OCI-LY1 (cell line): ENCODE measurements at regions not wholly inside any gene's neighbourhood (a gene's known extent, or its start where the extent isn't known, plus 50 kb on each side); places are given as distances from the start of the nearest gene placed in this dataset.

ENCODE experiments used
- H2AFZ ChIP-seq: fragments of 200-600 bp; sonication (generic), shearing (Covaris generic); 2 replicates; pipeline ENCODE4 v1.6.0; 2014; ENCODE audit warnings: antibody characterized with exemption, mild to moderate bottlenecking, low read length
- H3F3A ChIP-seq: fragments of 200-600 bp; sonication (generic), shearing (Covaris generic); 2 replicates; pipeline ENCODE4 v1.6.0; 2014; ENCODE audit warnings: mild to moderate bottlenecking, antibody characterized with exemption, low read length, moderate library complexity; ENCODE audit not compliant: insufficient read depth
- H3K27ac ChIP-seq: fragments of 200-600 bp; sonication (generic); 2 replicates; pipeline ENCODE4 v1.5.1; 2014; ENCODE audit warnings: low read length, mixed run types, mild to moderate bottlenecking, low read depth; ENCODE audit not compliant: poor library complexity, severe bottlenecking
- H3K27me3 ChIP-seq: fragments of 200-600 bp; sonication (generic); 2 replicates; pipeline ENCODE4 v1.6.0; 2014; ENCODE audit warnings: antibody characterized with exemption, mild to moderate bottlenecking, low read length, moderate library complexity; ENCODE audit not compliant: insufficient read depth
- H3K36me3 ChIP-seq: fragments of 200-600 bp; sonication (generic); 2 replicates; pipeline ENCODE4 v1.6.1; 2014; ENCODE audit warnings: mild to moderate bottlenecking, antibody characterized with exemption, low read length, moderate library complexity, mixed read lengths; ENCODE audit not compliant: insufficient read depth
- H3K4me1 ChIP-seq: fragments of 200-600 bp; sonication (generic); 2 replicates; pipeline ENCODE4 v1.5.1; 2014; ENCODE audit warnings: mild to moderate bottlenecking, low read length, moderate library complexity; ENCODE audit not compliant: insufficient read depth, severe bottlenecking
- H3K4me2 ChIP-seq: fragments of 200-600 bp; sonication (generic), shearing (Covaris generic); 2 replicates; pipeline ENCODE4 v1.6.1; 2014; ENCODE audit warnings: low read length
- H3K4me3 ChIP-seq: fragments of 200-600 bp; sonication (generic); 2 replicates; pipeline ENCODE4 v1.5.1; 2014; ENCODE audit warnings: low read length, low read depth, mild to moderate bottlenecking, mixed read lengths; ENCODE audit not compliant: poor library complexity, severe bottlenecking
- H3K79me2 ChIP-seq: fragments of 200-600 bp; shearing (Covaris generic); 2 replicates; pipeline ENCODE4 v1.6.1; 2016; ENCODE audit warnings: mixed run types, low read length, mixed read lengths; ENCODE audit not compliant: insufficient read depth
- H3K9ac ChIP-seq: fragments of 200-600 bp; sonication (generic), shearing (Covaris generic); 2 replicates; pipeline ENCODE4 v1.6.1; 2014; ENCODE audit warnings: mild to moderate bottlenecking, low read length, mixed read lengths
- H3K9me2 ChIP-seq: fragments of 200-600 bp; sonication (generic), shearing (Covaris generic); 2 replicates; pipeline ENCODE4 v1.6.1; 2014; ENCODE audit warnings: low read depth, mild to moderate bottlenecking, low read length, mixed read lengths
- H3K9me3 ChIP-seq: fragments of 200-600 bp; shearing (Covaris generic); 2 replicates; pipeline ENCODE4 v1.6.1; 2014; ENCODE audit warnings: low read length, mixed read lengths
- H4K20me1 ChIP-seq: fragments of 200-600 bp; sonication (generic), shearing (Covaris generic); 2 replicates; pipeline ENCODE4 v1.6.0; 2016; ENCODE audit warnings: mild to moderate bottlenecking, low read length; ENCODE audit not compliant: insufficient read depth
- CTCF ChIP-seq: fragments of 200-600 bp; sonication (generic), shearing (Covaris generic); IDR thresholded peaks from 2 replicates; pipeline ENCODE4 v1.5.1; 2017; ENCODE audit warnings: mild to moderate bottlenecking, antibody characterized with exemption, low read length, moderate library complexity, mixed read lengths
- EZH2 ChIP-seq: fragments of 200-600 bp; sonication (generic), shearing (Covaris generic); IDR thresholded peaks from 2 replicates; pipeline ENCODE4 v1.8.0; 2017; ENCODE audit warnings: borderline replicate concordance, mixed run types, mild to moderate bottlenecking, antibody characterized with exemption, low read length, moderate library complexity, mixed read lengths

- Histone ChIP-seq H3K79me2 (no peaks in the 10 kb centered on the region), H3K9ac (no peak overlapping the region), H2AFZ (no peak overlapping the region), H3K9me2 (no peaks in the 10 kb centered on the region), H3K4me1 (no peaks in the 10 kb centered on the region), H3K4me2 (no peak overlapping the region), H3K4me3 (no peak overlapping the region), H3K9me3 (no peaks in the 10 kb centered on the region), H3K36me3 (no peaks in the 10 kb centered on the region), H3K27me3 (no peaks in the 10 kb centered on the region), H3F3A (no peaks in the 10 kb centered on the region), H3K27ac (no peak overlapping the region), H4K20me1 (no peaks in the 10 kb centered on the region)
- TF ChIP-seq CTCF (no peak), EZH2 (no peak)
These were observed 335.9 kb downstream of the BRD1 start for GRCh38 chr22:49491726-49492125.

GRCh38 chr22:49491221-49491635, 336.4 kb downstream of the BRD1 start:
- Histone ChIP-seq H3K9me3 (no peaks in the 10 kb centered on the region), H3K4me2 (no peak overlapping the region), H3K9ac (no peak overlapping the region), H2AFZ (no peak overlapping the region), H3K27me3 (no peaks in the 10 kb centered on the region), H3K4me3 (no peak overlapping the region), H3F3A (no peaks in the 10 kb centered on the region), H3K4me1 (no peaks in the 10 kb centered on the region), H3K79me2 (no peaks in the 10 kb centered on the region), H3K36me3 (no peaks in the 10 kb centered on the region), H3K9me2 (no peaks in the 10 kb centered on the region), H4K20me1 (no peaks in the 10 kb centered on the region), H3K27ac (no peak overlapping the region)
- TF ChIP-seq EZH2 (no peak), CTCF (no peak)

GRCh38 chr22:49490692-49491091, 337.0 kb downstream of the BRD1 start:
- Histone ChIP-seq H3K79me2 (no peaks in the 10 kb centered on the region), H3K27me3 (no peaks in the 10 kb centered on the region), H3K9ac (no peak overlapping the region), H3K4me2 (no peak overlapping the region), H4K20me1 (no peaks in the 10 kb centered on the region), H3F3A (no peaks in the 10 kb centered on the region), H3K9me2 (no peaks in the 10 kb centered on the region), H3K27ac (no peak overlapping the region), H3K36me3 (no peaks in the 10 kb centered on the region), H3K4me3 (no peak overlapping the region), H3K9me3 (no peaks in the 10 kb centered on the region), H3K4me1 (no peaks in the 10 kb centered on the region), H2AFZ (no peak overlapping the region)
- no peak for TF ChIP-seq EZH2
- TF ChIP-seq CTCF, result no peak
